K562 (cell line): ENCODE measurements at regions not wholly inside any gene's neighbourhood (a gene's known extent, or its start where the extent isn't known, plus 50 kb on each side); places are given as distances from the start of the nearest gene placed in this dataset.

Experiments used
- ATAC-seq: fragments of 200-7000 bp; cut with Tn5 transposase; 3 replicates; pipeline ENCODE4 v1.9.1; 2020; ENCODE audit warnings: moderate library complexity
- BruUV-seq: library from RNA; stranded (reverse); fragments of 400-500 nt; replicated peaks from 2 replicates; lab custom pipeline; 2021; lab: Mats Ljungman, UMichigan
- CTCF ChIA-PET: fragments of 300-600 bp; formaldehyde crosslinking; extraction: SDS; loops from one replicate; lab custom pipeline; 2021; ENCODE audit warnings: low intra/inter-chr PET ratio; lab: Yijun Ruan, JAX
- POLR2A ChIA-PET: fragments of 300-600, 350-650 bp; sonication (Branson Sonifier 250); formaldehyde crosslinking; extraction: SDS; loops from one replicate; lab custom pipeline; 2021; ENCODE audit warnings: antibody characterized with exemption, inconsistent platforms; lab: Yijun Ruan, JAX
- DNase-seq, 4 experiments: peaks; one replicate each; pipeline versions ENCODE4 v3.0.0 to v3.0.0-alpha.2; 2011 to 2018; ENCODE audit warnings: low spot score in 3 of 4, mixed read lengths in 3 of 4; ENCODE audit errors: extremely low read depth in 1 of 4
- FAIRE-seq: peaks from 2 replicates; lab custom pipeline; 2011; peaks lifted over from hg19 to GRCh38; lab: Jason Lieb, UNC
- H2AFZ ChIP-seq: 2 replicates; pipeline ENCODE4 v1.6.0; 2011; ENCODE audit warnings: low read depth, low read length, control low read depth, inconsistent platforms
- H3K27ac ChIP-seq: fragments of 200-600 bp; 3 replicates; pipeline ENCODE4 v1.8.0; 2011; ENCODE audit warnings: low read depth, mild to moderate bottlenecking, control low read depth, inconsistent platforms, low read length, moderate library complexity, mixed read lengths; ENCODE audit errors: extremely low read depth
- H3K27me3 ChIP-seq, 2 experiments: fragments of 300-600 bp in 1 of 2; 2 replicates in 1 of 2; 3 replicates in 1 of 2; pipeline versions ENCODE4 v1.6.0 to v1.8.0; 2011; ENCODE audit warnings: inconsistent platforms in 2 of 2, low read length in 2 of 2, mild to moderate bottlenecking in 1 of 2, mixed read lengths in 1 of 2, moderate library complexity in 1 of 2; ENCODE audit not compliant: control insufficient read depth in 2 of 2, insufficient read depth in 2 of 2
- H3K36me3 ChIP-seq: fragments of 300-600 bp; 3 replicates; pipeline ENCODE4 v1.8.0; 2011; ENCODE audit warnings: mild to moderate bottlenecking, low read length, inconsistent platforms; ENCODE audit not compliant: control insufficient read depth, insufficient read depth
- H3K4me1 ChIP-seq, 2 experiments: fragments of 200-600 bp in 1 of 2; replicated peaks in 1 of 2; 2 replicates in 1 of 2; 3 replicates in 1 of 2; pipeline versions ENCODE4 v1.5.1 to v1.8.0; 2011; ENCODE audit warnings: inconsistent platforms in 2 of 2, low read length in 2 of 2, mild to moderate bottlenecking in 1 of 2, mixed read lengths in 1 of 2, moderate library complexity in 1 of 2; ENCODE audit not compliant: control insufficient read depth in 2 of 2, insufficient read depth in 2 of 2
- H3K4me2 ChIP-seq: 2 replicates; pipeline ENCODE4 v1.6.1; 2011; ENCODE audit warnings: low read length, control low read depth, inconsistent platforms, mixed read lengths; ENCODE audit not compliant: insufficient read depth
- H3K4me3 ChIP-seq: fragments of 200-600 bp; sonication (generic), shearing (Covaris generic); 2 replicates; pipeline ENCODE4 v1.5.1; 2016; ENCODE audit warnings: control low read depth, inconsistent platforms
- H3K79me2 ChIP-seq: fragments of 200-600 bp; 3 replicates; pipeline ENCODE4 v1.8.0; 2011; ENCODE audit warnings: low read length, inconsistent platforms; ENCODE audit not compliant: control insufficient read depth, insufficient read depth
- H3K9ac ChIP-seq, 2 experiments: 2 replicates each; pipeline versions ENCODE4 v1.6.0 to v1.6.1; 2011; ENCODE audit warnings: low read depth in 2 of 2, low read length in 2 of 2, control low read depth in 1 of 2, inconsistent platforms in 1 of 2, mild to moderate bottlenecking in 1 of 2, mixed read lengths in 1 of 2; ENCODE audit not compliant: insufficient read depth in 1 of 2
- H3K9me1 ChIP-seq: one replicate; pipeline ENCODE4 v1.6.0; 2011; ENCODE audit warnings: inconsistent platforms, mild to moderate bottlenecking, low read length, moderate library complexity; ENCODE audit not compliant: control insufficient read depth, insufficient read depth
- H3K9me3 ChIP-seq: replicated peaks from 2 replicates; pipeline ENCODE4 v1.5.1; 2011; ENCODE audit warnings: low read depth, low read length, inconsistent platforms; ENCODE audit not compliant: control insufficient read depth, insufficient read depth
- H4K20me1 ChIP-seq: replicated peaks from 2 replicates; pipeline ENCODE4 v1.6.1; 2011; ENCODE audit warnings: low read length, inconsistent platforms, mixed read lengths; ENCODE audit not compliant: control insufficient read depth, insufficient read depth
- E2F4 ChIP-seq: sonication (generic); formaldehyde crosslinking; IDR thresholded peaks from 2 replicates; pipeline ENCODE4 v1.8.0; 2022; ENCODE audit warnings: mild to moderate bottlenecking, low read depth, missing genetic modification reagents
- EHMT2 ChIP-seq: fragments of 450-650 bp; IDR thresholded peaks from 2 replicates; pipeline ENCODE4 v1.6.1; 2018; ENCODE audit warnings: antibody characterized with exemption
- FOXJ3 ChIP-seq: sonication (generic); formaldehyde crosslinking; IDR thresholded peaks from 2 replicates; pipeline ENCODE4 v1.4.0; 2020; ENCODE audit warnings: mild to moderate bottlenecking, missing genetic modification reagents
- HDGF ChIP-seq: fragments of 450-650 bp; IDR thresholded peaks from 2 replicates; pipeline ENCODE4 v1.6.1; 2016
- KLF1 ChIP-seq: fragments of 450-650 bp; IDR thresholded peaks from 2 replicates; pipeline ENCODE4 v1.6.1; 2016; ENCODE audit warnings: missing genetic modification characterization, missing compliant biosample characterization
- MTF1 ChIP-seq: fragments of 250-450 bp; sonication (Bioruptor Pico); IDR thresholded peaks from 2 replicates; pipeline ENCODE4 v1.9.0; 2021; ENCODE audit warnings: moderate library complexity, mild to moderate bottlenecking, inconsistent platforms, borderline replicate concordance
- NR4A1 ChIP-seq, 2 experiments: fragments of 250-450 bp in 1 of 2; fragments of 450-650 bp in 1 of 2; sonication (Bioruptor Pico) in 1 of 2; IDR thresholded peaks; 2 replicates each; pipeline versions ENCODE4 v1.4.0 to v1.6.1; 2016 to 2020; ENCODE audit warnings: mild to moderate bottlenecking in 2 of 2, missing compliant biosample characterization in 1 of 2, missing genetic modification characterization in 1 of 2, moderate library complexity in 1 of 2
- POLR2A ChIP-seq: fragments of 450-650 bp; conservative IDR thresholded peaks from 2 replicates; pipeline ENCODE4 v1.6.1; 2016
- PPARD ChIP-seq: fragments of 250-450 bp; sonication (Bioruptor Pico); IDR thresholded peaks from 2 replicates; pipeline ENCODE4 v1.8.0; 2022; ENCODE audit warnings: inconsistent platforms, mild to moderate bottlenecking, moderate library complexity
- RBM22 ChIP-seq: fragments of 200-400 bp; formaldehyde crosslinking; IDR thresholded peaks from 2 replicates; pipeline ENCODE4 v1.6.1; 2018; ENCODE audit warnings: low read length, low read depth; ENCODE audit not compliant: poor library complexity, severe bottlenecking
- SAFB ChIP-seq: fragments of 200-400 bp; formaldehyde crosslinking; IDR thresholded peaks from 2 replicates; pipeline ENCODE4 v1.6.1; 2017; ENCODE audit warnings: low read depth, low read length, borderline replicate concordance
- ZFP91 ChIP-seq: sonication (generic); formaldehyde crosslinking; IDR thresholded peaks from 2 replicates; pipeline ENCODE4 v1.8.0; 2022; ENCODE audit warnings: mild to moderate bottlenecking, missing genetic modification reagents
- ZNF431 ChIP-seq: sonication (generic); formaldehyde crosslinking; IDR thresholded peaks from 2 replicates; pipeline ENCODE4 v1.8.0; 2022; ENCODE audit warnings: mild to moderate bottlenecking, missing genetic modification reagents
- WGBS: fragments of 100-300 bp; shearing (Covaris generic); methylation state at CpG from one replicate; pipeline ENCODE4 v1.1.6; 2016; ENCODE audit warnings: low coverage, mixed read lengths; ENCODE audit not compliant: insufficient coverage; ENCODE audit errors: missing lambda C conversion rate; 5-methylcytosine and 5-hydroxymethylcytosine counted together
- in situ Hi-C: fragments of 300-500 bp; cut with MboI; formaldehyde crosslinking; loops from 4 replicates; pipeline ENCODE4 v1.15.0; 2018; ENCODE audit warnings: inconsistent platforms, mixed read lengths
- intact Hi-C: fragments of 100-400 bp; cut with micrococcal nuclease; formaldehyde crosslinking; loops from 2 replicates; pipeline ENCODE4 v1.14.2; 2022
- TF ChIP-seq, protein P1 (sequence below): sonication (generic); formaldehyde crosslinking; IDR thresholded peaks from 2 replicates; pipeline ENCODE4 v1.8.0; 2022; ENCODE audit warnings: missing genetic modification reagents, mild to moderate bottlenecking, borderline replicate concordance

GRCh38 chr5:128641861-128642260, 103.8 kb upstream of the FBN2 start:
- intact Hi-C loops (no loop called here), in situ Hi-C loops (no loop called here)
- ChIA-PET CTCF (no interaction called here), POLR2A (no interaction called here)
- H3K4me2 ChIP-seq: no peak overlapping the region
- no TSS peak for BruUV-seq
- no peak overlapping the region for H3K9ac ChIP-seq
- ATAC-seq (no peak), DNase-seq (no peak), FAIRE-seq (no peak)
- H3K27me3 ChIP-seq: no peaks in the 10 kb centered on the region
- H3K4me3 ChIP-seq: no peak overlapping the region
- no peaks in the 10 kb centered on the region for H4K20me1 ChIP-seq
- no peak overlapping the region for H2AFZ ChIP-seq
- peaks cover 3% of the 10 kb centered on the region; the same call in 1 of the 2 replicates for H3K9me3 ChIP-seq
- H3K9me1 ChIP-seq: no peaks in the 10 kb centered on the region
- no peak overlapping the region for H3K27ac ChIP-seq
- 0% methylated on average over 1 of the region's 1 CpG for WGBS
- no peaks in the 10 kb centered on the region for H3K79me2 ChIP-seq
- TF ChIP-seq ZNF431 (CRISPR knock-in tag) (no peak), HDGF (no peak)
- TF ChIP-seq, protein P1, sequence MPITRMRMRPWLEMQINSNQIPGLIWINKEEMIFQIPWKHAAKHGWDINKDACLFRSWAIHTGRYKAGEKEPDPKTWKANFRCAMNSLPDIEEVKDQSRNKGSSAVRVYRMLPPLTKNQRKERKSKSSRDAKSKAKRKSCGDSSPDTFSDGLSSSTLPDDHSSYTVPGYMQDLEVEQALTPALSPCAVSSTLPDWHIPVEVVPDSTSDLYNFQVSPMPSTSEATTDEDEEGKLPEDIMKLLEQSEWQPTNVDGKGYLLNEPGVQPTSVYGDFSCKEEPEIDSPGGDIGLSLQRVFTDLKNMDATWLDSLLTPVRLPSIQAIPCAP: no peak
- H3K36me3 ChIP-seq: no peaks in the 10 kb centered on the region
- no peaks in the 10 kb centered on the region for H3K4me1 ChIP-seq

- Histone ChIP-seq H3K9me1 (no peaks in the 10 kb centered on the region), H4K20me1 (no peaks in the 10 kb centered on the region), H3K9me3 (no peaks in the 10 kb centered on the region), H3K9ac (no peak overlapping the region), H3K4me1 (no peaks in the 10 kb centered on the region), H3K27me3 (no peaks in the 10 kb centered on the region), H3K4me3 (no peak overlapping the region), H3K27ac (no peak overlapping the region), H3K4me2 (no peak overlapping the region), H3K79me2 (no peaks in the 10 kb centered on the region), H3K36me3 (no peaks in the 10 kb centered on the region), H2AFZ (no peak overlapping the region)
- 0% methylated on average over 4 of the region's 4 CpGs for WGBS
- DNase-seq (no peak), FAIRE-seq (no peak), ATAC-seq (no peak)
- intact Hi-C loops: no loop called here
- in situ Hi-C loops: no loop called here
- ChIA-PET POLR2A (no interaction called here), CTCF (no interaction called here)
- no TSS peak for BruUV-seq
- TF ChIP-seq NR4A1 (CRISPR knock-in tag; IDR thresholded peaks at IDR 0.05) (no peak), NR4A1 (tag; IDR thresholded peaks at IDR 0.05) (no peak), SAFB (no peak), EHMT2 (no peak), POLR2A (no peak), ZFP91 (CRISPR knock-in tag) (no peak), RBM22 (no peak), PPARD (no peak), FOXJ3 (no peak), MTF1 (CRISPR knock-in tag) (no peak), E2F4 (no peak), KLF1 (no peak)
These were observed 106.8 kb upstream of the FBN2 start for GRCh38 chr5:128644863-128645262.
